ENCODE measurements at regions not wholly inside any gene's neighbourhood (a gene's known extent, or its start where the extent isn't known, plus 50 kb on each side); places are given as distances from the start of the nearest gene placed in this dataset.

GRCh38 chr5:165290535-165290934 is 1785.1 kb downstream of the MAT2B start:
- TF ChIP-seq, protein P1, sequence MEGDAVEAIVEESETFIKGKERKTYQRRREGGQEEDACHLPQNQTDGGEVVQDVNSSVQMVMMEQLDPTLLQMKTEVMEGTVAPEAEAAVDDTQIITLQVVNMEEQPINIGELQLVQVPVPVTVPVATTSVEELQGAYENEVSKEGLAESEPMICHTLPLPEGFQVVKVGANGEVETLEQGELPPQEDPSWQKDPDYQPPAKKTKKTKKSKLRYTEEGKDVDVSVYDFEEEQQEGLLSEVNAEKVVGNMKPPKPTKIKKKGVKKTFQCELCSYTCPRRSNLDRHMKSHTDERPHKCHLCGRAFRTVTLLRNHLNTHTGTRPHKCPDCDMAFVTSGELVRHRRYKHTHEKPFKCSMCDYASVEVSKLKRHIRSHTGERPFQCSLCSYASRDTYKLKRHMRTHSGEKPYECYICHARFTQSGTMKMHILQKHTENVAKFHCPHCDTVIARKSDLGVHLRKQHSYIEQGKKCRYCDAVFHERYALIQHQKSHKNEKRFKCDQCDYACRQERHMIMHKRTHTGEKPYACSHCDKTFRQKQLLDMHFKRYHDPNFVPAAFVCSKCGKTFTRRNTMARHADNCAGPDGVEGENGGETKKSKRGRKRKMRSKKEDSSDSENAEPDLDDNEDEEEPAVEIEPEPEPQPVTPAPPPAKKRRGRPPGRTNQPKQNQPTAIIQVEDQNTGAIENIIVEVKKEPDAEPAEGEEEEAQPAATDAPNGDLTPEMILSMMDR (conservative IDR thresholded peaks at IDR 0.05; ENCODE audit: control insufficient read depth, insufficient read depth, low read depth, low read length), result no peak
- no peak overlapping the region for H3K4me3 ChIP-seq (ENCODE audit: control insufficient read depth, low read depth, low read length)
- DNase-seq (ENCODE audit: low read depth), result no peak

GRCh38 chr5:165296401-165297130 is 1791.1 kb downstream of the MAT2B start:
- TF ChIP-seq, protein P1 (conservative IDR thresholded peaks at IDR 0.05; ENCODE audit: control insufficient read depth, insufficient read depth, low read depth, low read length), result no peak
- H3K4me3 ChIP-seq (ENCODE audit: control insufficient read depth, low read depth, low read length), result no peak overlapping the region
- DNase-seq (ENCODE audit: low read depth), result no peak

- no peak overlapping the region for H3K4me3 ChIP-seq (ENCODE audit: control insufficient read depth, low read depth, low read length)
- TF ChIP-seq, protein P1 (conservative IDR thresholded peaks at IDR 0.05; ENCODE audit: control insufficient read depth, insufficient read depth, low read depth, low read length), result no peak
- DNase-seq (ENCODE audit: low read depth), result no peak
Measured at GRCh38 chr5:165304193-165304827, 1798.9 kb downstream of the MAT2B start.

DNA sequence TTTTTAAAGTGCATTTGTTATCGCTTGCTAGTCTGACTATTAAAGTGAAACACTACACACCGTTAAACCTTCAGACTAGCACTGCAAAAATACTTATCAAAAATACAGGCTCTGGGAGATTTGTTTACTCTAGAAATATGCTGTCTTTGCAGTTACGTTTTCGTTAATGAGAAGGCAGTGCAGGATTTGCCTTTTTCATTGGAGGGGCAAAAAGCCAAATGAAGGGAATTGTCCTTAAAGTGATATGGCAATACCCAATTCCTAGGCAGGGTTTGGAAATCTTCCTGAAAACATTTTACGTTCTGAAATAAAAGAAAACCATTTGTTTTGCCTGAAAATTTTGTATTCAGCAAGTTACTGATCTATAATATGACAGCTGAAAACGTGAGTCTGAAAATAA is 1800.2 kb downstream of the MAT2B start:
- TF ChIP-seq, protein P1 (conservative IDR thresholded peaks at IDR 0.05; ENCODE audit: control insufficient read depth, insufficient read depth, low read depth, low read length), result no peak
- H3K4me3 ChIP-seq (ENCODE audit: control insufficient read depth, low read depth, low read length), result no peak overlapping the region
- no peak for DNase-seq (ENCODE audit: low read depth)

GRCh38 chr5:165309446-165309845 is 1804.0 kb downstream of the MAT2B start:
- TF ChIP-seq, protein P1 (conservative IDR thresholded peaks at IDR 0.05; ENCODE audit: control insufficient read depth, insufficient read depth, low read depth, low read length), result no peak
- H3K4me3 ChIP-seq (ENCODE audit: control insufficient read depth, low read depth, low read length), result no peak overlapping the region
- no peak for DNase-seq (ENCODE audit: low read depth)

DNA sequence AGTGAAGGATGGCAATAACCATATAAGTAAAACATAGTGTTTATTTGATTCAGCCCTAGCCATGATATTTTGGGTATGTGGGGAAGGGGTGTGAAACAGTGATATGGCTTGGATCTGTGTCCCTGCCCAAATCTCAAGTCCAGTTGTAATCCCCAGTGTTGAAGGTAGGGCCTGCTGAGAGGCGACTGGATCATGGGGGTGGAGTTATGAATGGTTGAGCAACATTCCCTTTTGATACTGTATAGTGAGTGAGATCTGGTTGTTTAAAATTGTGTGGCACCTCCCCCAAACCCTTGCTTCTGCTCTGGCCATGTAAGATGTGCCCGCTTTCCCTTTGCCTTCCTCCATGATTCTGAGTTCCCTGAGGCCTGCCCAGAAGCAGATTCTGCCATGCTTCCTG is 1804.6 kb downstream of the MAT2B start:
- DNase-seq (ENCODE audit: low read depth), result no peak
- no peak overlapping the region for H3K4me3 ChIP-seq (ENCODE audit: control insufficient read depth, low read depth, low read length)
- TF ChIP-seq, protein P1 (conservative IDR thresholded peaks at IDR 0.05; ENCODE audit: control insufficient read depth, insufficient read depth, low read depth, low read length), result no peak
